Heart left ventricle (tissue), 13 donors: ENCODE measurements at regions not wholly inside any gene's neighbourhood (a gene's known extent, or its start where the extent isn't known, plus 50 kb on each side); places are given as distances from the start of the nearest gene placed in this dataset.

Source experiments
- POLR2A ChIP-seq, 2 donors: fragments of 450-650 bp; IDR thresholded peaks; one replicate each; pipeline ENCODE4 v1.6.1; 2017; ENCODE audit warnings: antibody characterized with exemption in 2 of 2, mild to moderate bottlenecking in 2 of 2, moderate library complexity in 2 of 2
- TF ChIP-seq, protein P1 (sequence below), 12 donors: fragments of 200-600 bp; sonication (generic) in 4 of 12; IDR thresholded peaks; one replicate each; pipeline versions ENCODE4 v1.5.0 to v1.8.0; 2018 to 2022; ENCODE audit warnings: antibody characterized with exemption in 12 of 12, mild to moderate bottlenecking in 5 of 12
- donor health status: ischemic (EF 13 %, LVEDD 7.1; RV severe dilation, severe dysfunction).
- donor health status: DM: no; HTN: yes; CAD: no.
- donor health status: DM: no; HTN: no; CAD: no.
- donor health status: ischemic (EF 25% LVEDD 6.9; RV normal size, moderate dysfunction).
- donor health status: ischemic (EF 25% LVEDD 5.7; RV mildly dilated, moderate dysfunction).
- donor health status: ischemic (EF 35%, LVEDD 5.7; RV mildly dilated, moderate dysfunction).
- donor health status: nonischemic (EF 11% LVEDD 7.7; RV severe dilation, severe dysfunction).
- donor health status: DM: yes; HTN: yes; CAD: no.
- donor health status: PGD.
- donor health status: ischemic (EF 29% LVEDD 5.4; RV normal size, mild dysfunction).
- donor health status: nonischemic (EF 23%, LVEDD 6.1; RV moderate dilation, normal function).

DNA sequence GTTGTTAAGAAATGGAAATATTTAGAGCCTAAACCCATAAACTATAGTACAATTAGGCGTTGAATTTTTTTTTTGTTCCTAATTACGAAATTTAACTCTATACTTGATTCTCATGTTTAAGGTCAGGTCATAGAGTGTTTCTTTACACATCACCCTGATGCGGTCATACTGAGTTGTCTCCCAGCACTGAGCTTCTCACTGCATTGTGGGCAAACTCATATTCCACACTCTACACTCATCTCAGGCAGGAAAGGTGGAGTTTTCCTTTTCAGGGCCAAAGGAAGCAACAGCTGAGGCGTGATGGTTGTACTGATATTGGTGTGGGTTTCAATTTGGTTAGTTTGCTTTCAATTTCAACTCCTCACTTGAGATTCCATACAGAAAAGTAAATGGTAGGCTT, 75.4 kb downstream of the FAT4 start:
- TF ChIP-seq, protein P1, sequence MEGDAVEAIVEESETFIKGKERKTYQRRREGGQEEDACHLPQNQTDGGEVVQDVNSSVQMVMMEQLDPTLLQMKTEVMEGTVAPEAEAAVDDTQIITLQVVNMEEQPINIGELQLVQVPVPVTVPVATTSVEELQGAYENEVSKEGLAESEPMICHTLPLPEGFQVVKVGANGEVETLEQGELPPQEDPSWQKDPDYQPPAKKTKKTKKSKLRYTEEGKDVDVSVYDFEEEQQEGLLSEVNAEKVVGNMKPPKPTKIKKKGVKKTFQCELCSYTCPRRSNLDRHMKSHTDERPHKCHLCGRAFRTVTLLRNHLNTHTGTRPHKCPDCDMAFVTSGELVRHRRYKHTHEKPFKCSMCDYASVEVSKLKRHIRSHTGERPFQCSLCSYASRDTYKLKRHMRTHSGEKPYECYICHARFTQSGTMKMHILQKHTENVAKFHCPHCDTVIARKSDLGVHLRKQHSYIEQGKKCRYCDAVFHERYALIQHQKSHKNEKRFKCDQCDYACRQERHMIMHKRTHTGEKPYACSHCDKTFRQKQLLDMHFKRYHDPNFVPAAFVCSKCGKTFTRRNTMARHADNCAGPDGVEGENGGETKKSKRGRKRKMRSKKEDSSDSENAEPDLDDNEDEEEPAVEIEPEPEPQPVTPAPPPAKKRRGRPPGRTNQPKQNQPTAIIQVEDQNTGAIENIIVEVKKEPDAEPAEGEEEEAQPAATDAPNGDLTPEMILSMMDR (IDR thresholded peaks at IDR 0.05): no peak
- no peak for TF ChIP-seq POLR2A (IDR thresholded peaks at IDR 0.05)
